NCI-H128 (cell line): ENCODE measurements at regions not wholly inside any gene's neighbourhood (a gene's known extent, or its start where the extent isn't known, plus 50 kb on each side); places are given as distances from the start of the nearest gene placed in this dataset.
"Not testable (repeated sequence)": the region's sequence is repeated elsewhere in the genome, so short reads cannot be mapped to it uniquely, and the experiment has no call there.

ENCODE experiments used
- DNase-seq: peaks from one replicate; lab custom pipeline; 2025; ENCODE audit not compliant: unreplicated experiment; lab: John Stamatoyannopoulos, UW

- DNase-seq, result no peak
These were observed 232.1 kb upstream of the SEMA3C start for GRCh38 chr7:81150951-81151361.

GRCh38 chr7:81143856-81144255 is 225.0 kb upstream of the SEMA3C start:
- DNase-seq, result no peak

GRCh38 chr7:81141257-81142205 is 222.7 kb upstream of the SEMA3C start:
- DNase-seq, result not testable (repeated sequence)

- no peak for DNase-seq
These were observed 221.9 kb upstream of the SEMA3C start for GRCh38 chr7:81140775-81141174.

- DNase-seq, result no peak
These were observed 221.4 kb upstream of the SEMA3C start for GRCh38 chr7:81140252-81140651.

- DNase-seq, result no peak
These were observed 220.0 kb upstream of the SEMA3C start for GRCh38 chr7:81138870-81139269.

GRCh38 chr7:81135324-81135723 is 216.5 kb upstream of the SEMA3C start:
- no peak for DNase-seq

GRCh38 chr7:81128011-81128410 is 209.2 kb upstream of the SEMA3C start:
- no peak for DNase-seq

GRCh38 chr7:81120803-81121202 is 202.0 kb upstream of the SEMA3C start:
- DNase-seq, result no peak

GRCh38 chr7:81120111-81120510 is 201.3 kb upstream of the SEMA3C start:
- DNase-seq, result no peak

GRCh38 chr7:81114633-81115032 is 195.8 kb upstream of the SEMA3C start:
- DNase-seq, result no peak

GRCh38 chr7:81112731-81113130 is 193.9 kb upstream of the SEMA3C start:
- DNase-seq, result no peak

- no peak for DNase-seq
These were observed 193.1 kb upstream of the SEMA3C start for GRCh38 chr7:81111781-81112540.

- no peak for DNase-seq
These were observed 192.5 kb upstream of the SEMA3C start for GRCh38 chr7:81111358-81111757.

GRCh38 chr7:81110673-81111072 is 191.8 kb upstream of the SEMA3C start:
- DNase-seq, result no peak

GRCh38 chr7:81098213-81098612 is 179.4 kb upstream of the SEMA3C start:
- no peak for DNase-seq

- no peak for DNase-seq
These were observed 176.1 kb upstream of the SEMA3C start for GRCh38 chr7:81094952-81095351.

GRCh38 chr7:81081616-81082015 is 162.8 kb upstream of the SEMA3C start:
- DNase-seq, result no peak

- DNase-seq, result no peak
These were observed 161.7 kb upstream of the SEMA3C start for GRCh38 chr7:81080553-81080952.

GRCh38 chr7:81079746-81080145 is 160.9 kb upstream of the SEMA3C start:
- DNase-seq, result no peak

GRCh38 chr7:81075150-81075549 is 156.3 kb upstream of the SEMA3C start:
- no peak for DNase-seq

GRCh38 chr7:81074406-81074805 is 155.6 kb upstream of the SEMA3C start:
- DNase-seq, result no peak
